NCI-H1417 (cell line): ENCODE measurements at regions not wholly inside any gene's neighbourhood (a gene's known extent, or its start where the extent isn't known, plus 50 kb on each side); places are given as distances from the start of the nearest gene placed in this dataset.
A peak's percentile ranks its signal among the peaks of the same experiment; 100 is the strongest.
"Not testable (repeated sequence)": the region's sequence is repeated elsewhere in the genome, so short reads cannot be mapped to it uniquely, and the experiment has no call there.

Experiments
- DNase-seq, 3 experiments: peaks; one replicate each; lab custom pipeline; 2025; lab: John Stamatoyannopoulos, UW

- DNase-seq: peak in 1 of 3 experiments; percentile 33
These were observed 457.1 kb downstream of the KLF12 start for GRCh38 chr13:73677048-73677601.

GRCh38 chr13:73676550-73677047 lies 457.6 kb downstream of the KLF12 start:
- no peak for DNase-seq

GRCh38 chr13:73675821-73676220 lies 458.4 kb downstream of the KLF12 start:
- DNase-seq: no peak

GRCh38 chr13:73674570-73674969 lies 459.6 kb downstream of the KLF12 start:
- no peak for DNase-seq

GRCh38 chr13:73673931-73674330 lies 460.3 kb downstream of the KLF12 start:
- DNase-seq: no peak

- peak in 1 of 3 experiments; percentile 78 for DNase-seq
These were observed 461.7 kb downstream of the KLF12 start for GRCh38 chr13:73672492-73672891.

- no peak for DNase-seq
These were observed 462.5 kb downstream of the KLF12 start for GRCh38 chr13:73671732-73672131.

GRCh38 chr13:73671011-73671410 lies 463.2 kb downstream of the KLF12 start:
- no peak for DNase-seq

- DNase-seq: no peak
These were observed 466.4 kb downstream of the KLF12 start for GRCh38 chr13:73667756-73668155.

GRCh38 chr13:73665261-73665660 lies 468.9 kb downstream of the KLF12 start:
- no peak for DNase-seq

GRCh38 chr13:73664851-73665250 lies 469.4 kb downstream of the KLF12 start:
- DNase-seq: peak in 2 of 3 experiments; percentile 67 to 92

GRCh38 chr13:73662833-73663232 lies 471.4 kb downstream of the KLF12 start:
- DNase-seq: no peak

GRCh38 chr13:73661687-73662425 lies 472.3 kb downstream of the KLF12 start:
- DNase-seq: no peak

- no peak for DNase-seq
These were observed 473.1 kb downstream of the KLF12 start for GRCh38 chr13:73661066-73661465.

GRCh38 chr13:73658639-73659038 lies 475.6 kb downstream of the KLF12 start:
- DNase-seq: no peak

- DNase-seq: no peak
These were observed 476.2 kb downstream of the KLF12 start for GRCh38 chr13:73657821-73658540.

GRCh38 chr13:73656863-73657262 lies 477.3 kb downstream of the KLF12 start:
- DNase-seq: no peak

- no peak for DNase-seq
These were observed 480.5 kb downstream of the KLF12 start for GRCh38 chr13:73653688-73654087.

- DNase-seq: no peak
These were observed 486.8 kb downstream of the KLF12 start for GRCh38 chr13:73647417-73647816.

- DNase-seq: not testable (repeated sequence)
These were observed 493.6 kb downstream of the KLF12 start for GRCh38 chr13:73640476-73641179.

GRCh38 chr13:73635166-73635787 lies 498.9 kb downstream of the KLF12 start:
- no peak for DNase-seq
